Stimulated activated CD8-positive, alpha-beta memory T cell treated with anti-CD3 and anti-CD28 coated beads, Interleukin-4, amount 100 ng/mL, for 48 hours (primary cell): ENCODE measurements at regions not wholly inside any gene's neighbourhood (a gene's known extent, or its start where the extent isn't known, plus 50 kb on each side); places are given as distances from the start of the nearest gene placed in this dataset.

Experiments
- DNase-seq: peaks from one replicate; pipeline ENCODE4 v3.0.0-alpha.2; 2020

DNA sequence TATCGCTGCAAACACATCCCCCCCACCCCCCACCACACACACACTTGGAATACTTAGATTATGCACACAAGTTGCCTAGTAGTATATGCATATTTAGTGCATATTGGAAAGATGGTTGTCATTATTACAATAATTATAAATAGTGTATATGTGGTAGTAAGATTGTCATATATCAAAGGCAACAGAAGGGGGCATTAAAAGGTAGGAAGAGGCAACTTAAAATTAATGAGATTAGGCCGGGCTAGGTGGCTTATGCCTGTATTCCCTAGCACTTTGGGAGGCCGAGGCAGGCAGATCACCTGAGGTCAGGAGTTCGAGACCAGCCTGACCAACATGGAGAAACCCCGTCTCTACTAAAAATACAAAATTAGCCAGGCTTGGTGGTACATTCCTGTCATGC, 52.1 kb downstream of the GSC start:
- DNase-seq = no peak

DNA sequence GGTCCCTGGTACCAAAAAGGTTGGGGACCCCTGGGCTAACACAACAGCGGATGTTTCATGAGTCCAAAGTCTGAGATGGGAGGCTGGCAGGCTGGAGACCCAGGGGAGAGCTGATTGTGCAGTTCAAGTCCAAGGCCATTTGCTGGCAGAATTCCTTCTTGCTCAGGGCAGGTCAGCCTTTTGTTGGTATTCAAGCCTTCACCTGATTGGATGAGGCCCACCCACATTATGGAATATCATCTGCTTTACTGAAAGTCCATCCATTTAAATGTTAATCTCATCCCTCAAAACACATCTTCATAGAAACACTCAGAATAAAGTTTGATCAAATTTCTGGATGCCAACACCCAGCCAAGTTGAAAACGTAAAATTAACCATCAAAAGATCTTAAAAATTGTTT, 52.9 kb downstream of the GSC start:
- DNase-seq = no peak

DNA sequence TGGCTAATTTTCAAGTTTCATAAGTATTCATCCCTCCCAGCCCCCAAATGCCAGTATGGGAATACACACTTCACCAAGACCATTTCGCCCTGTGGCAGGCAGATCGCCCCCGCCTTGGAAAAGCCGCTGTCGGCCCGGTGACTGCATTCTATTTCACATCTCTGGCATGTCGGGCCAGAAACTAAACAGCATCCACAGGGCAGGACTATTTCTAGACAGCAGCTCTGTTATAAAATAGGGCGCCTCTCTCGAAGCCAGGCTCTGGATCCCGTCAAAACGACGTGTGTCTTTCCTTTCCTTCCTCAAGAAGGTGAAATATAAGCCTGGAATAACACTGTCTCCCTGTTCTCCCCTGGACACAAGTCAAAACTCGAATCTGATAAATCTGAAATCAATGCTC, 56.8 kb downstream of the GSC start:
- no peak for DNase-seq

DNA sequence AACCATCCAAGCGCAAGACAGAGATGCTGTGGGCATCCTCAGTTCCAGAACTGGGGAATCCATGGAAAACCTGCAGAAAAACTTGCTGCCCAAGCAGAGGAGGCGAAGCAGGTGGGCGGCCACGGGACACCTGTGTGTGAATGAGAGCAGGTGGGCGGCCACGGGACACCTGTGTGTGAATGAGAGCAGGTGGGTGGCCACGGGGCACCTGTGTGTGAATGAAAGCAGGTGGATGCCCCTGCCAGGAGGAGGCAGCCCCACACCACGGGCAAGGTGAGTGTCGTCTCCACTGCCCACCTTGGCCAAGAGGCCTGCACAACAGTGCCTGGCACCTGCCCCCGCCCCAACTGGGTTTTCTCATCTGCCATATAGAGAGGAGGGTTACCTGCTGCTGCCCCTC, 59.2 kb downstream of the GSC start:
- DNase-seq = no peak

DNA sequence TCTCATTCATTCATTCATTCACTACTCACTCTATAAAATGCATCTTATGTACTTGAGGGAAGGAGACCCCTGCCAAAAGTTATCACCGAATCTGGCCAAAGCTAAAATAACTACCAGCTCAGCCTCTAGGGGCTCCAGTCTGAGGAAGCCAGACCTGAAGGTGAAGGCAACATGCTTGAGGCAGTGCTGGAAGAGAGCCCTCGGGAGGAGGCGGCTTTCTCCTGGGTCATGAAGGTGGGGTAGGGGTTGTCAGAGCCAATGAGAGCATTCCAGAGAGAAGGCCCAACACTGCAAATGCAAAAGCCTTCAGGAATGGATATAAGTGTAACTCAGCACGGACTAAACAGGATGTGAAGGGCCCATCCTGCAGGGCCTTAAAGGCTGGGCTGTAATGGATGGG, 62.4 kb downstream of the GSC start:
- DNase-seq = no peak

DNA sequence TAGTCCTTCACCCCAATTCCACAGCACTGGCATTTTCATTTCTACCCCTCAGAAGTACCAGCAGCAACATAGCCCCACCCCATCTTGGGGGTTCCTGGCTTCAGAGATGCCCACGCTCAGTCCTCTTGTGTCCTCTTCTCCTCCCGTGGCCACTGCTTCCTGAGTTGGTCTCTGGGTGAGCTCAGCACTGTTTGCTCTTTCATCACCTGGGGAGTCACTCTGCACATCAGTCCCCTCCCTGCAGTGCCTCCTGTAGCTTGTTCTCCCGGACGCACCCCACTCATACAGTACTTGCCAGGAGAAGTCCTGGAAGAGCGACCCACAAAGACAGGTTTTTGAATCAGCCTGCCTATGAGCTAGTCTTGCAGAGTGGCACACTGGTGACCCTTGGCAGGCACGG, 63.8 kb downstream of the GSC start:
- no peak for DNase-seq

DNA sequence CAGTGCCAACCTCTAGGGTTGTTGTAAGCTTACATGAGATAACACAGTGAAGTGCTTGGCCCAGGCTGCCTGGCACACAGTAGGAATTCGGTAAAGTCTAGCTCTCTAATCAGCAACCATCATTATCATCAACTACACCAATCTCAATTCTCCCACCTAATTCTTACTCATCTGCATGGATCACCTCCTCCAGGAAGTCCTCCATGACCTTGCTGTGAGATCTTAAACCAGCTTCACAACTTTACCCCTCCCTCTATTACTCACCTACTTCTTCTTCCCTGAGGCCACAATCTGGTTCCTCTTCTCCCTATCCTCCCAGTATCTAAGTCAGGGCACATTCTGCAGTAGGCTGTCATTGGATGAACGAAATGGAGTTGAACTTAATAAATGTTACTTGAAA, 67.3 kb downstream of the GSC start:
- no peak for DNase-seq

DNA sequence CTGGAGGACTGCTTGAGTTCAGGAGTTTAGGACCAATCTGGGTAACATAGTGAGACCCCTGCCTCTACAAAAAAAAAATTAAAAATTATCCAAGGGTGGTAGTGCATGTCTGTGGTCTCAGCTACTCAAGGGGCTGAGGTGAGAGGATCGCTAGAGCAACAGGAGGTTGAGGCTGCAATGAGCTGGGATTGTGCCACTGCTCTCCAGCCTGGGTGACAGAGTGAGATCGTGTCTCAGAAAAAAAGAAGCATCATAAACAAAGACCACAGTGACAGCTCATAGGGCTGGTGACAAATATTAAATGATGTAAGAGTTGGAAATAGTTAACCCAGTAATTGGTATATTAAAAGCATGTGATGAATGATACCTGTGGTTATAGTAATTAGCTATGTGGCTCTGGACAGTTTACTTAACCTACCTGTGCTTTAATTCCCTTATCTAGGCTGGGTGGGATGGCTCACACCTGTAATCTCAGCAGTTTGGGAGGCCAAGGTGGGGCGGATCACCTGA, 68.0 kb downstream of the GSC start:
- DNase-seq = no peak

DNA sequence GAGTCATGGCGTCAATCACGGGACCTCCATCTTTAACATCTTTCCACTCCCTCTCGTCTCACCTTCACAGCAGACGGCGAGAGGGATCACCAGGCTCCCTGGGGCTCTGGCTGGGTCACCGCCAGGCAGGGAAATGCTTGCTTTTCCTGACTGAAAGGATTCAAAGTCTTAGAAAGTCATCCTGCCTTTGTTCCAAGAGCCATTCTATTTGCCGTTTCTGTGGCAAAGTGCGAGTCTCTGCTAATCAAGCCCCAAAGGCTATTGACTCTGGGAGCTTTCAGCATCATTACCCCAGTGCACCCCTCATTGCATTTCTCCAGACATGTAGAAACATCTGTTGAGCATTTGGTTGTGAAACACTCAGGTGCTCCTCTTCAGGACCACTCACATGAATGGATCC, 69.6 kb downstream of the GSC start:
- no peak for DNase-seq

DNA sequence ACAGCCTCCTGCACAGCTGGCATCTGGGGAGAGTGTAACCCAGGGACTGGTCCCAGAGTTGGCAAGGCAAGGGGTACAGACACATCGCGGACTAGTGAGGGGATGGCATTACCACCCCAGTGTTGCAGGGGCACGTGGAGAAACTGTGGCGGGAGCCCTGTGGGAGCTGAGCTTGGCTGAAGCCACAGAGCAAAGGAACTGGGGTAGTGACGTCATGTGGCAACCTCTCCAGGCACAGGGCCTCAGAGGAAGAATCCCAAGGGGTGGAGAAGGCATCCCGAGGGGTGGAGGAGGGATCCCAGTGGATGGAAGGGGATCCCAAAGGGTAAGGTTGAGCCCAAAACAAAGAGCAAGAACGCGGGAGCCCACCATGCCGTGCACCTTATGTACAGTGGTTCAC, 70.1 kb downstream of the GSC start:
- no peak for DNase-seq

DNA sequence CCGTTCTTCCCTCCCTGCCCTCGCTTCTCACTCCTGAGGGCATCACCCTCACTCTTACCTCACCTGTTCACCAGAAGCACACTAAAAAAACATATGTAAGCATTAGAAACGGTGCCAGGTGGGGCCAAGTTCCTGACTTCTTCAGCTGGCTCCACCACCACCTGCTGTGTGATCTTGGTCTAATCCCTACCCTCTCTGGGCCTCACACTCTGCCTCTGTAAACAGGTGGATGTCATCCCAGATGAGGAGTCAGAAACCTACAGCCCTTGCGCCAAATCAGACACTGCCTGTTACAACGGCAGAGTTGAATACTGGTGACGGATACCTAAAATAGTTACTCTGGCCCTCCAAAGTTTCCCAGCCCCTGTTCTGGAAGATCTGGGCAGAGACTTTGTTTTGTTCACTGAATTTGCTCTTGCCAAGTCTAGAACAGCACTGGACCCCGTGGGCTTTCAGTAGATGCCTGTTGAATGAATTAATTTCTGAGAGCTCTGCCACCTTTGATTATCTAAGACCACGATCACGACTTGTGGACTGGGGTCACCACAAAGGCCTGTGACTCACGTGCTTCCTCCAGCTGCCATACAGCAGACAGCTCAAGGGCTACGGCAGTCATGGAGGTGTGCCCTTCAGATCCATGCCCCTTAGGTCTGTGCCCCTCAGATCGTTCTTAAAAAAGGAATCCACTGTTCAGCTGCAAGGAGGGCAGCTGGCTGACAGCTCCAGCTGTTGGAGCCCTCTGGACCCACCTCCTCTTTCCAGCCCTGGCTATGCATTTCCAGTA, 71.9 kb downstream of the GSC start:
- DNase-seq = no peak

DNA sequence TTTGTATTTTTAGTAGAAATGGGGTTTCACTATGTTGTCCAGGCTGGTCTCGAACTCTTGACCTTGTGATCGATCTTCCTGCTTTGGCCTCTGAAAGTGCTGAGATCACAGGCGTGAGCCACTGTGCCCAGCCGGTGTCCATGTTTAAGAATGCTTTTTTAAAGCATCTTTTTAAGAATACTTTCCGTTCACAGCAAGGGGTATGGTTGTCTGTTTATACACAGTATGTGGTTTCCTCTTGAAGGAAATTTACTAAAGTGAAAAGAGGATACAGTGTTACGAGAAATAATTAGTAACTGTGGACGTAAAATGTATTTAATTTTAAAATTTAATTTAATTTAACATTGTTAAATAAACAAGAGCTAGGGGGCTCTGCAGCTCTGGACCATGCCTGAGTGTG, 73.4 kb downstream of the GSC start:
- no peak for DNase-seq

DNA sequence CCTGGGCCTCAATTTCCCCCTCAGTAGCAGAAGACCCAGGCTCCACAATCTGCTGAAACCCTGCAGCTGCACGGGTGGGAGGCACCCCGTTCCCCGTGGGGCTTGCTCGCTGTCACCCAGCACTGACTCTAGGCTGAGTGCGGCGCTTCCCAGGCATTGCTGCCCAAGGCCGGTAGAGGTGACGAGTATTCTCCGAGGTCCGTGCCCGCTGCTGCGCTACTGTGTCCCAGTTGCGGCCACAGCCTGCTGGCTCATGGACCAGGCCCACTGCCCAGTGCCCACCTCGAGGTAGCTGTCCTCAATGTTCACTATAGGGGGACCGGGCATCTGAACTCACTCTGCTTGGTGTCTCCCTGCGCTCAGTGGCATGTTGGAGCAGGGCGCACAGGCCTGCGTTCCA, 74.7 kb downstream of the GSC start:
- DNase-seq = no peak

DNA sequence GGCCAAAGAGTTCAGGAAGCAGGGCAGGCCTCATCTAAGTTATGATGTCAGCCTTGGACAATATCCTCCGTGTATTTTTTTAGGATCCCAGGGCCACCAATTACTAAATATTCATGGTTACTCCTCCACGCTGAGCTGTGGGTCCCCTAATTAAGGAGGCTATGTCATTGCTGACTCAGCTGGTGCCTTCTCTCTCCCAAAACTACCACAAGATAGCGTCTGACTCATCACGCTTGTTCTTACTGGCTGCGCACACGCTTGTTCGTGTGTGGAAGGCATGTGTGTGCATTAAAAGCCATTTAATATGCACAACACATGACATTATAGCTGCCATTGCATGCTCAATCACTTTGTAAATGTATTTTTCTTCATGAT, 78.3 kb downstream of the GSC start:
- DNase-seq = no peak

DNA sequence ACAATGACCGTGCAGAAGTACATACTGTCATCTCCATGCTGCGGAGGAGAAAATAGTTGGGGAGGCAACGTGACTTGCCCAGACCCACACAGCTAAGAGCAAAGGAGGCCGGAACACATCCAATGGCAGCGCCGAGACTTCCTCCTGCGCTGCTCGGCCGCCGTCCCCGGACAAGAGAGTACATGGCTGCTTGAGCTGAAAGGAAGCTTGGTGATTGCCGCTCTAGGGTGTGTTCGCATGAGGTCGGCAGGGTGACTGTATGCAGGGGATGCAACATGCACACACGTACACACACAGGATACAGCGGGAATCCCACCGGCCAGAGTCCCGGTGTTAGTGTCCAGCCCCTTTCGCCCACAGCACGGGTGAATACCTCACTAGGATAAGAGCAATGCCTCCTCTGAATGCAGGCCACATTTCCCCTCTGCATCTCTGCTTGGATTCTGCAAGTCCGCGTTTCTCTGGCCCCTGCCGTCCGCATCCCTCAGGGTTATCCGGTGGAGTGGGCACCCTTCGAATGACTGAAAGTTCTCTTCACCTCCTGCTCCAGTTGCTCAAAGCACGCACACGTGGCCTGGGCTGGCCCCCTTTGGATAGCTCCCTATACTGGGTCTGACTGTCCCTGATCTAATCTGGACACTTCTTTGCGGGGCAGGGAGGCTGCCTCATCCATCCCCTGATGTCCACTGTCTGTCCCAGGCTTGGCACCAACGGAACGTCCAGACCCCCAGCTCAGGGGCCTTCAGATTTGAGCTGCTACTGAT, 78.8 kb downstream of the GSC start:
- no peak for DNase-seq

DNA sequence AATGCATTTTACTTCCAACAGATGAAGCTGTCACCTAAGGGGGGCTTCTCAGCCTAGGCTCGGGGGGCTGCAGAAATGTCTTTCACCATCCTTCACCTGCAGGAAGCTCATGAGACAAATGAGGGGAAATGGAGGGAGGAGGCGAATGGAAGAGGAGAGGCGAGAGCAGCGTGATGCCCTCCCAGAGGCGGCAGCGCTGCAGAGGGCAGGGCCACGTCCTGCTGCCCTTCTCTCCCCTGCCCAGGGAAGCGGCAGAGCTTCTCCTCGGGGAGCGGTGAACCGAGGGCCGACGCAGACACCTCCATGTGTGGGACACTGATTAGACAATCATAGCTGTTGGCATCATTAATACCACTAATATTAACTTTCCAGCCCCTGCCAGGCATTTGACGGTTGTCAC, 78.3 kb downstream of the SERPINA3 start:
- DNase-seq = no peak

DNA sequence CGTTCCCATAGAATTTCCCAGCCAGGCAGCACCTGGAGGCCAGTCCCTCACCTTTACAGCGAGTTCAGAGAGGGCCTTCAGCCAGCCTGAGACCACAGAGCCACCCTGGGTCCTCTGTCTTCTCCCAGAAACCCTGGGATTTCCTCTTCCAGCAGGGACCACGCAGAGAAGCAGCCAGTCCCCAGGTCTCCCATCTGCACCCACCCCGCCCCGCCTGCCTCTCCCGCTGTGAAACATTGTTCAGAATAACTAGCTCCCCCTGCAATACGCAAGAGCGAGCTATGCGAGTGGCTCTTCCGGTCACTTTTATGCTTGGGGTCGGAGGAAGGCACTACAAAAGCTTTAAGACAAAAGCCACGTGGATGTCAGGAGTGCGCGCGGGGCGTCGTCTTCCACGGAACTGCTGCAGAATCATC, 77.8 kb downstream of the SERPINA3 start:
- DNase-seq = no peak

DNA sequence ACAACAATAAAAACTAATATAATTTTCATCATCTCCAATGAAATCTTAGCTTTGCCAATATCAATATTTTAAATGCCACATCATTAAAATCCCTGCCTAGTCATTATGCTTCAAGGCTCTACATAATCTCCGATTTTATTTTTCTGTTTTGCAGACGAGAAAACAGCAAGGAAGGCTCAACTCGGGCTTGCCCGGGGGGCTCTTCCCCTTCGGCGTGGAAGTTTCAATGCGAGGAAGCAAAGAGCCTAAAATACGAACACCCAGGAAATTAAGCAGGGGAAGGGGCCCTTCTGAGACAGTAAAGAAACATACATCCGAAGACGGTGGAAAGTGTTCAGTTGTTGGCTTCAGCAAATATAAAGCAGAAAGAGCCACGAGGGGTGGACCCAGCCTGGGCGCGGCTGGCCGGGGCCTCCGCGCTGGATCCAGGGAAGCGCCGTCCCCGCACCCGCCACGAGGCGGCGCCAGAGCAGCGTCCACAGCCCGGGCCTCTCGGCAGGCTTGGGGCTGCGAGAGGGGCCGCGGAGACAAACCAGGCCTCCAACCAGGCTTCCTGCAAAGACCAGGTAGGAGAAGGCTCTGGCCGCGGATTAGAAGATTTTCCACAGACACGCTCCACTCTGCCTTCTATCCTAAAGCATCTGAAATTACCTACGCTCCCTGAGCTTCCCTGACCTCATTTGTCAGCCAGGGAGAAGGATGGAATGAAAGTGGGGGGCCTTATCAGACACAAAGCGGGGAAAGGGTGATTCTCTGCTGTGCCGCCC, 77.2 kb downstream of the SERPINA3 start:
- DNase-seq = peak; percentile 79

DNA sequence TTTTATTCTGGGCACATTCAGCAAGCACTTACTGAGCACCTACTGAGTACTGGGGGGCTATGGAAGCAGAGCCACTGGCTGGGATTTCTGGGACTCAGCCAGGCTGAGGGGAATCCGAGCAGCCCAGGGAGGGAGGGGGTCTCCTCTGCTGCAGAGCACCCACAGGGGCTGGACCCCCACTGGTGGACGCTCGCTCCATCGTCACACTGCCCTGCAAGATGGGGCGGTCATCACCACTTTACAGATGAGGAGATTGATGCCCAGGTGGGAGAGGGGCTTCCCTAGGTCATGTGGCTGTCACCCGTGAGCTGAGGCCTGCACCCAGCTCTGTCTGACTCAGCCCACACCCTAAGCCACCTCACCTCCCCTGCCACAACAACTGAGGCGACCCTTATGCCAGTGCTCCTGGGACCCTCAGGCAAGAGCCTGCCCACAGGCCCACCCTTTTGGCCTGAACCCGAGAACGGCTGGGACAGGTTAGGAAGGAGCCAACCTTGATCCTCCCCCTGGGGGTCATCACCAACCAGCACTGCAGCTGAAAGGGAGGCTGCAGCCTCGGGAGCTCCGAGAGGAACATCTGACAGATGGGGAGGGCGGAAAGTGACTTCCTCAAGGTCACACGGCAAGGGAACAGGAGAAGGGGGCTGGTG, 74.4 kb downstream of the SERPINA3 start:
- no peak for DNase-seq

DNA sequence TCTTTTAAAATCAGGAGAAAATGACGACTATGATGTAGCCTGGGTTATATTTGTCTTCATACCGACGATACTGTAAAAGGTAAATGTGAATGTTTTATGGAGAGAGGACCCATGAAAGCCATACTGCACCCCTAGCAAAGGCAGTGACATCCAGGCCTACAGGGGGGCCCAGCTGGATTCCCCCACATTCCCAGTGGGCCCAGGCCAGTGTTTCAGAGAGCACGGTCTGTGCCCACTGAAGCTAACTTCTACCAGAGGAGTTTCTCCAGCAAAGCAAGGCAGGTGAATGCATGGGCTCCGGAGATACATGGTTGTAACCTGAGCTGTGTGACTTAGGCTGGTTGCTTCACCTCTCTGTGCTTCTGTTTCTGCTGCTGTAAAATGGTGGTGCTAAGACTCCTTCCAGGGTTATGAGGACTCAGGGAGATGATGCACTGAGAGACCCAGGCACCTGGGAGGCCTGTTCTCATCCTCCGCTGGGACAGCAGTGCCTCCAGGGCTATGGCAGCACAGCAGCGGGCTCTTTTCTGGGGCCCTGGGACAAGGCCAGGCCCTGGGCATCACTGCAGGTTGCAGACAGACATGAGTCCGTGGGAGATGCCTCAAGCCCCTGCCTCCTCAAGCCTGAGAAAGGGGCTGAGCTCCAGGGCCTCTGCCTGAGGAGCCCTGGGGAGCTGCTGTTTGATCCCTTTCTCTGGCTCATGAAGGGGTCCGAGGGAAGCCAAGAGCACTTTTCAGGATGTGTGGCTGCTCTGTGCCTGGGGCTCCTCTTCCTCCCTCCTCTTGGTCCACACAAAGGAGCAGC, 73.7 kb downstream of the SERPINA3 start:
- DNase-seq = no peak

DNA sequence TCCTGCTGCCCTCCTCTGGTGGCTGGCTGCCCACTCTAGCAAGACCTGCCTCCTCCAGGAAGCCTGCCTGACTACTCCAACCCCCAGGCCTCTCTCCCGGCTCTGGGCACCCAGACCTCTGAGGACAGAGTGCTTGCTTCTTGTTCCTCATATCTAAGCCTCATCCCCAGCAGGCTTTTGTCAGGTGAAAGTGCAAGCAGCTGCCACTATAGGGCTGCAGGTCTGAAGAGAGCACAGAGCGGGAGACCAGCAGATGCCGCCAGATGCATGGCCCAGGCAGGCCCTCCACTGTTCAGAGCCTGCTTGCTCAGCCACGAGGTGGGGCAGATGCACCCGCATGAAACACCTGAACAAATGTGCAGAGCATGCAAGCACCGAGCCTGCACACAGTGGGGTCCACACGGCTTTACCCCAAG, 73.0 kb downstream of the SERPINA3 start:
- DNase-seq = no peak

DNA sequence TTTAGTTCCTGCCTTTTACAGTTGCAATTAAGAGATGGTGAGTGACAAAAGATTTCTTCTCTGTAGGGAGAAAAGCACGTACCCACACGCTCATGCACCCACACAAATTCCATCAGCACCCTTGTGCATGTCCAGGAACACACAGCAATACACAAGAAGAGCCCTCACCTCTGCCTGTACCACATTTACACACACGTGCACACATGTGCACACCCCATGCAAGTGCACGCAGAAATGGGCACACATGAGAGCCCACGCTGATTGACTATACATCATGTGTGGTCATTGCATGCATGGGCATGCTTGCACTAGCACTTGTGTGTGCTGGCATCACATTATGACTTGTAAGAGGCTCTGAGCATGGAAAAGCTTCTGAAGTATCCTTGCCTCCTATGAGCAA, 70.5 kb downstream of the SERPINA3 start:
- DNase-seq = no peak
